Common myeloid progenitor, CD34-positive (primary cell): ENCODE measurements at regions not wholly inside any gene's neighbourhood (a gene's known extent, or its start where the extent isn't known, plus 50 kb on each side); places are given as distances from the start of the nearest gene placed in this dataset.
"Not testable (repeated sequence)": the region's sequence is repeated elsewhere in the genome, so short reads cannot be mapped to it uniquely, and the experiment has no call there.

ENCODE experiments used
- CTCF ChIA-PET: fragments of 350-600 bp; sonication (Branson Sonifier 250); formaldehyde crosslinking; loops from one replicate; lab custom pipeline; 2021; ENCODE audit warnings: antibody characterized with exemption; lab: Charles Lee
- POLR2A ChIA-PET: fragments of 350-600 bp; sonication (Branson Sonifier 250); formaldehyde crosslinking; loops from one replicate; lab custom pipeline; 2021; ENCODE audit warnings: antibody characterized with exemption; lab: Charles Lee
- DNase-seq, 3 donors: peaks; one replicate each; pipeline versions ENCODE4 v3.0.0 to v3.0.0-alpha.2; 2013
- H3K27ac ChIP-seq, 2 experiments: 1 replicate in 1 of 2; 2 replicates in 1 of 2; pipeline ENCODE4 v1.7.0; 2013; ENCODE audit warnings: inconsistent platforms in 2 of 2, low read length in 2 of 2, mild to moderate bottlenecking in 2 of 2, low read depth in 1 of 2, moderate library complexity in 1 of 2; ENCODE audit not compliant: severe bottlenecking in 2 of 2, insufficient read depth in 1 of 2, poor library complexity in 1 of 2
- H3K27me3 ChIP-seq, 5 experiments: replicated peaks in 2 of 5; 1 replicate in 3 of 5; 2 replicates in 2 of 5; pipeline versions ENCODE4 v1.6.1 to v1.7.0; 2013; ENCODE audit warnings: low read length in 4 of 5, mild to moderate bottlenecking in 2 of 5, moderate library complexity in 2 of 5, inconsistent platforms in 1 of 5; ENCODE audit not compliant: insufficient read depth in 5 of 5, control insufficient read depth in 4 of 5
- H3K36me3 ChIP-seq, 4 experiments: 1 replicate in 2 of 4; 2 replicates in 2 of 4; pipeline versions ENCODE4 v1.6.1 to v1.7.0; 2013; ENCODE audit warnings: low read length in 3 of 4, control low read depth in 1 of 4, mild to moderate bottlenecking in 1 of 4; ENCODE audit not compliant: control insufficient read depth in 4 of 4, insufficient read depth in 4 of 4
- H3K4me1 ChIP-seq, 4 experiments: 1 replicate in 3 of 4; 2 replicates in 1 of 4; pipeline versions ENCODE4 v1.6.1 to v1.7.1; 2013; ENCODE audit warnings: low read length in 3 of 4, mild to moderate bottlenecking in 3 of 4, control low read depth in 1 of 4, inconsistent platforms in 1 of 4, moderate library complexity in 1 of 4; ENCODE audit not compliant: control insufficient read depth in 4 of 4, insufficient read depth in 4 of 4; ENCODE audit errors: control extremely low read depth in 1 of 4
- H3K4me3 ChIP-seq, 7 experiments: 1 replicate in 4 of 7; 2 replicates in 3 of 7; pipeline versions ENCODE4 v1.5.1 to v1.7.0; 2013; ENCODE audit warnings: mild to moderate bottlenecking in 7 of 7, low read length in 6 of 7, moderate library complexity in 6 of 7, inconsistent platforms in 2 of 7, low read depth in 2 of 7, control low read depth in 1 of 7; ENCODE audit not compliant: insufficient read depth in 4 of 7, control insufficient read depth in 1 of 7; ENCODE audit errors: extremely low read depth in 1 of 7
- H3K9me3 ChIP-seq, 5 experiments: 1 replicate in 4 of 5; 2 replicates in 1 of 5; pipeline versions ENCODE4 v1.6.1 to v1.7.1; 2013; ENCODE audit warnings: low read length in 4 of 5, mild to moderate bottlenecking in 2 of 5, inconsistent platforms in 1 of 5, low read depth in 1 of 5, moderate library complexity in 1 of 5; ENCODE audit not compliant: control insufficient read depth in 4 of 5, insufficient read depth in 2 of 5; ENCODE audit errors: control extremely low read depth in 1 of 5
- WGBS: methylation state at CpG from one replicate; pipeline ENCODE4 v1.1.5; 2013; ENCODE audit not compliant: insufficient coverage; 5-methylcytosine and 5-hydroxymethylcytosine counted together

- ChIA-PET POLR2A (no interaction called here), CTCF (no interaction called here)
- Histone ChIP-seq H3K27me3 (no peaks in the 10 kb centered on the region), H3K27ac (no peak overlapping the region), H3K36me3 (no peaks in the 10 kb centered on the region), H3K4me1 (no peaks in the 10 kb centered on the region), H3K9me3 (no peaks in the 10 kb centered on the region), H3K4me3 (no peak overlapping the region)
- DNase-seq, result no peak
- WGBS, result 100% methylated on average over 2 of the region's 2 CpGs
These were observed 188.2 kb upstream of the TAS2R1 start for GRCh38 chr5:9818340-9818845.

GRCh38 chr5:9817819-9818218 lies 187.7 kb upstream of the TAS2R1 start:
- H3K4me1 ChIP-seq, result no peaks in the 10 kb centered on the region
- 80% methylated on average over 1 of the region's 4 CpGs for WGBS
- ChIA-PET CTCF (no interaction called here), POLR2A (no interaction called here)
- no peaks in the 10 kb centered on the region for H3K36me3 ChIP-seq
- DNase-seq, result no peak
- no peak overlapping the region for H3K4me3 ChIP-seq
- no peaks in the 10 kb centered on the region for H3K9me3 ChIP-seq
- no peaks in the 10 kb centered on the region for H3K27me3 ChIP-seq
- H3K27ac ChIP-seq, result no peak overlapping the region

GRCh38 chr5:9815051-9815450 lies 184.9 kb upstream of the TAS2R1 start:
- WGBS, result 100% methylated on average over 1 of the region's 1 CpG
- H3K27me3 ChIP-seq, result no peaks in the 10 kb centered on the region
- H3K4me3 ChIP-seq, result no peak overlapping the region
- no peak for DNase-seq
- ChIA-PET POLR2A (no interaction called here), CTCF (no interaction called here)
- H3K36me3 ChIP-seq, result no peaks in the 10 kb centered on the region
- H3K9me3 ChIP-seq, result no peaks in the 10 kb centered on the region
- H3K4me1 ChIP-seq, result no peaks in the 10 kb centered on the region
- no peak overlapping the region for H3K27ac ChIP-seq

GRCh38 chr5:9813305-9813704 lies 183.2 kb upstream of the TAS2R1 start:
- no peaks in the 10 kb centered on the region for H3K9me3 ChIP-seq
- no peak for DNase-seq
- CTCF ChIA-PET, result no interaction called here
- no peaks in the 10 kb centered on the region for H3K4me1 ChIP-seq
- POLR2A ChIA-PET, result no interaction called here
- H3K4me3 ChIP-seq, result no peak overlapping the region
- 100% methylated on average over 1 of the region's 1 CpG for WGBS
- no peaks in the 10 kb centered on the region for H3K36me3 ChIP-seq
- H3K27ac ChIP-seq, result no peak overlapping the region
- H3K27me3 ChIP-seq, result no peaks in the 10 kb centered on the region

- H3K36me3 ChIP-seq, H3K27ac ChIP-seq, POLR2A ChIA-PET, H3K4me1 ChIP-seq, CTCF ChIA-PET, H3K27me3 ChIP-seq, H3K4me3 ChIP-seq, H3K9me3 ChIP-seq, DNase-seq: not testable (repeated sequence)
- no CpG with 5 or more reads among the region's 1 CpG for WGBS
These were observed 177.2 kb upstream of the TAS2R1 start for GRCh38 chr5:9807366-9807765.

- Histone ChIP-seq H3K4me3 (no peak overlapping the region), H3K27me3 (no peaks in the 10 kb centered on the region), H3K36me3 (no peaks in the 10 kb centered on the region), H3K4me1 (no peaks in the 10 kb centered on the region), H3K27ac (no peak overlapping the region), H3K9me3 (peaks cover 0 to 3% (median 0%) of the 10 kb centered on the region in 5 experiments)
- ChIA-PET CTCF (no interaction called here), POLR2A (no interaction called here)
- DNase-seq, result no peak
- WGBS, result 92% methylated on average over 2 of the region's 2 CpGs
These were observed 171.8 kb upstream of the TAS2R1 start for GRCh38 chr5:9801908-9802307.

- Histone ChIP-seq H3K9me3 (peaks cover 0 to 3% (median 0%) of the 10 kb centered on the region in 5 experiments), H3K27me3 (no peaks in the 10 kb centered on the region), H3K4me1 (no peaks in the 10 kb centered on the region), H3K4me3 (no peak overlapping the region), H3K27ac (no peak overlapping the region), H3K36me3 (no peaks in the 10 kb centered on the region)
- no peak for DNase-seq
- CTCF ChIA-PET, result no interaction called here
- POLR2A ChIA-PET, result no interaction called here
- 18% methylated on average over 2 of the region's 4 CpGs for WGBS
These were observed 169.5 kb upstream of the TAS2R1 start for GRCh38 chr5:9799606-9800005.
